ENCODE measurements at regions not wholly inside any gene's neighbourhood (a gene's known extent, or its start where the extent isn't known, plus 50 kb on each side); places are given as distances from the start of the nearest gene placed in this dataset.
"Not testable (repeated sequence)": the region's sequence is repeated elsewhere in the genome, so short reads cannot be mapped to it uniquely, and the experiment has no call there.

GRCh38 chrX:144715337-144715736, 532.0 kb upstream of the SPANXN1 start:
- Mint-ChIP-seq H3K4me3 (no peak overlapping the region), H3K27me3 (no peaks in the 10 kb centered on the region), H3K4me1 (no peaks in the 10 kb centered on the region), H3K9me3 (peaks cover 0 to 8% (median 0%) of the 10 kb centered on the region in 9 donors), H3K27ac (no peak overlapping the region), H3K36me3 (no peaks in the 10 kb centered on the region)
- DNase-seq, result no peak
- ATAC-seq, result no peak
- POLR2A ChIA-PET, result no interaction called here

GRCh38 chrX:144716187-144716586, 531.1 kb upstream of the SPANXN1 start:
- Mint-ChIP-seq H3K36me3 (no peaks in the 10 kb centered on the region), H3K4me1 (no peaks in the 10 kb centered on the region), H3K4me3 (no peak overlapping the region), H3K27ac (no peak overlapping the region), H3K27me3 (no peaks in the 10 kb centered on the region), H3K9me3 (peaks cover 0 to 6% (median 0%) of the 10 kb centered on the region in 9 donors)
- DNase-seq (no peak), ATAC-seq (no peak)
- POLR2A ChIA-PET, result no interaction called here

GRCh38 chrX:144717682-144718081, 529.6 kb upstream of the SPANXN1 start:
- H3K36me3 Mint-ChIP-seq, result no peaks in the 10 kb centered on the region
- H3K4me1 Mint-ChIP-seq, result no peaks in the 10 kb centered on the region
- no peak for ATAC-seq
- no peak overlapping the region for H3K27ac Mint-ChIP-seq
- no peak for DNase-seq
- H3K4me3 Mint-ChIP-seq, result no peak overlapping the region
- H3K27me3 Mint-ChIP-seq, result no peaks in the 10 kb centered on the region
- POLR2A ChIA-PET, result no interaction called here
- H3K9me3 Mint-ChIP-seq, result peaks cover 0 to 6% (median 0%) of the 10 kb centered on the region in 9 donors

- Mint-ChIP-seq H3K27ac (no peak overlapping the region), H3K9me3 (peaks cover 0 to 4% (median 0%) of the 10 kb centered on the region in 9 donors), H3K4me1 (no peaks in the 10 kb centered on the region), H3K27me3 (no peaks in the 10 kb centered on the region), H3K4me3 (no peak overlapping the region), H3K36me3 (no peaks in the 10 kb centered on the region)
- no peak for DNase-seq
- no peak for ATAC-seq
- POLR2A ChIA-PET, result no interaction called here
These were observed 525.0 kb upstream of the SPANXN1 start for GRCh38 chrX:144722307-144722706.

- H3K27me3 Mint-ChIP-seq, result no peaks in the 10 kb centered on the region
- no peak for DNase-seq
- ATAC-seq, result no peak
- peaks cover 0 to 9% (median 1%) of the 10 kb centered on the region in 9 donors for H3K9me3 Mint-ChIP-seq
- H3K4me3 Mint-ChIP-seq, result no peak overlapping the region
- H3K36me3 Mint-ChIP-seq, result no peaks in the 10 kb centered on the region
- no peaks in the 10 kb centered on the region for H3K4me1 Mint-ChIP-seq
- POLR2A ChIA-PET, result no interaction called here
- H3K27ac Mint-ChIP-seq, result no peak overlapping the region
These were observed 516.8 kb upstream of the SPANXN1 start for GRCh38 chrX:144730471-144730870.

GRCh38 chrX:144732588-144732987, 514.7 kb upstream of the SPANXN1 start:
- no peak for ATAC-seq
- H3K4me3 Mint-ChIP-seq, result no peak overlapping the region
- no peaks in the 10 kb centered on the region for H3K4me1 Mint-ChIP-seq
- H3K27me3 Mint-ChIP-seq, result no peaks in the 10 kb centered on the region
- H3K9me3 Mint-ChIP-seq, result peaks cover 0 to 9% (median 0%) of the 10 kb centered on the region in 9 donors
- no peaks in the 10 kb centered on the region for H3K36me3 Mint-ChIP-seq
- POLR2A ChIA-PET, result no interaction called here
- no peak overlapping the region for H3K27ac Mint-ChIP-seq
- no peak for DNase-seq

- DNase-seq (no peak), ATAC-seq (no peak)
- Mint-ChIP-seq H3K27ac (no peak overlapping the region), H3K4me3 (no peak overlapping the region), H3K4me1 (no peaks in the 10 kb centered on the region), H3K36me3 (no peaks in the 10 kb centered on the region), H3K9me3 (peaks cover 0 to 4% (median 0%) of the 10 kb centered on the region in 9 donors), H3K27me3 (no peaks in the 10 kb centered on the region)
- POLR2A ChIA-PET, result no interaction called here
These were observed 509.1 kb upstream of the SPANXN1 start for GRCh38 chrX:144738246-144738645.

- Mint-ChIP-seq H3K4me3 (no peak overlapping the region), H3K9me3 (peaks cover 0 to 23% (median 2%) of the 10 kb centered on the region in 9 donors), H3K36me3 (no peaks in the 10 kb centered on the region), H3K4me1 (no peaks in the 10 kb centered on the region), H3K27me3 (no peaks in the 10 kb centered on the region), H3K27ac (no peak overlapping the region)
- DNase-seq (no peak), ATAC-seq (no peak)
- POLR2A ChIA-PET, result no interaction called here
These were observed 478.8 kb upstream of the SPANXN1 start for GRCh38 chrX:144768540-144768939.

GRCh38 chrX:144783528-144783927, 463.8 kb upstream of the SPANXN1 start:
- H3K27ac Mint-ChIP-seq, H3K36me3 Mint-ChIP-seq, H3K4me1 Mint-ChIP-seq, ATAC-seq, DNase-seq, H3K4me3 Mint-ChIP-seq, H3K27me3 Mint-ChIP-seq, POLR2A ChIA-PET: not testable (repeated sequence)
- H3K9me3 Mint-ChIP-seq, result peaks cover 0 to 28% (median 7%) of the 10 kb centered on the region in 9 donors

- Mint-ChIP-seq H3K9me3 (peaks cover 0 to 66% (median 30%) of the 10 kb centered on the region in 9 donors), H3K4me1 (no peaks in the 10 kb centered on the region), H3K36me3 (peaks cover 0 to 31% (median 0%) of the 10 kb centered on the region in 3 donors), H3K27ac (no peak overlapping the region), H3K4me3 (no peak overlapping the region), H3K27me3 (no peaks in the 10 kb centered on the region)
- ATAC-seq (no peak), DNase-seq (no peak)
- POLR2A ChIA-PET, result no interaction called here
These were observed 457.2 kb upstream of the SPANXN1 start for GRCh38 chrX:144790148-144790547.

GRCh38 chrX:144791298-144791697, 456.0 kb upstream of the SPANXN1 start:
- H3K36me3 Mint-ChIP-seq, result peaks cover 0 to 31% (median 0%) of the 10 kb centered on the region in 3 donors
- H3K9me3 Mint-ChIP-seq, result peaks cover 0 to 57% (median 30%) of the 10 kb centered on the region in 9 donors

GRCh38 chrX:144798972-144799371, 448.3 kb upstream of the SPANXN1 start:
- no peaks in the 10 kb centered on the region for H3K36me3 Mint-ChIP-seq
- peaks cover 0 to 3% (median 0%) of the 10 kb centered on the region in 9 donors for H3K9me3 Mint-ChIP-seq
- H3K27ac Mint-ChIP-seq, result no peak overlapping the region
- DNase-seq (no peak), ATAC-seq (no peak)
- H3K4me3 Mint-ChIP-seq, result no peak overlapping the region
- no peaks in the 10 kb centered on the region for H3K4me1 Mint-ChIP-seq
- no peaks in the 10 kb centered on the region for H3K27me3 Mint-ChIP-seq
- POLR2A ChIA-PET, result no interaction called here

More at GRCh38 chrX:144791298-144791697, 456.0 kb upstream of the SPANXN1 start:
- POLR2A ChIA-PET, result no interaction called here
- Mint-ChIP-seq H3K27ac (no peak overlapping the region), H3K4me3 (no peak overlapping the region), H3K4me1 (no peaks in the 10 kb centered on the region), H3K27me3 (no peaks in the 10 kb centered on the region)
- no peak for ATAC-seq
- DNase-seq, result no peak

- DNase-seq, result no peak
- no peak for ATAC-seq
- POLR2A ChIA-PET, result no interaction called here
- Mint-ChIP-seq H3K36me3 (no peaks in the 10 kb centered on the region), H3K27ac (no peak overlapping the region), H3K27me3 (no peaks in the 10 kb centered on the region), H3K4me1 (no peaks in the 10 kb centered on the region), H3K4me3 (no peak overlapping the region), H3K9me3 (peaks cover 0 to 3% (median 0%) of the 10 kb centered on the region in 9 donors)
These were observed 445.5 kb upstream of the SPANXN1 start for GRCh38 chrX:144801786-144802185.

GRCh38 chrX:144809025-144809424, 438.3 kb upstream of the SPANXN1 start:
- peaks cover 0 to 2% (median 0%) of the 10 kb centered on the region in 9 donors for H3K9me3 Mint-ChIP-seq
- POLR2A ChIA-PET, result no interaction called here
- H3K4me1 Mint-ChIP-seq, result no peaks in the 10 kb centered on the region
- no peaks in the 10 kb centered on the region for H3K27me3 Mint-ChIP-seq
- H3K36me3 Mint-ChIP-seq, result no peaks in the 10 kb centered on the region
- H3K4me3 Mint-ChIP-seq, result no peak overlapping the region
- no peak overlapping the region for H3K27ac Mint-ChIP-seq
- no peak for ATAC-seq
- DNase-seq, result no peak
